Astrocyte (in vitro differentiated cells and primary cell): ENCODE measurements at regions not wholly inside any gene's neighbourhood (a gene's known extent, or its start where the extent isn't known, plus 50 kb on each side); places are given as distances from the start of the nearest gene placed in this dataset.

Experiments used
- DNase-seq: peaks from one replicate; pipeline ENCODE4 v3.0.0-alpha.2; 2010; ENCODE audit warnings: low read depth
- FAIRE-seq: peaks from 2 replicates; lab custom pipeline; 2011; peaks lifted over from hg19 to GRCh38; lab: Jason Lieb, UNC
- H2AFZ ChIP-seq: 2 replicates; pipeline ENCODE4 v1.6.0; 2012; ENCODE audit warnings: low read depth, low read length, inconsistent platforms
- H3K27ac ChIP-seq: 2 replicates; pipeline ENCODE4 v1.5.1; 2011; ENCODE audit warnings: low read depth, low read length, inconsistent platforms
- H3K27me3 ChIP-seq: 2 replicates; pipeline ENCODE4 v1.6.0; 2011; ENCODE audit warnings: low read length, inconsistent platforms; ENCODE audit not compliant: insufficient read depth
- H3K36me3 ChIP-seq: 2 replicates; pipeline ENCODE4 v1.5.1; 2011; ENCODE audit warnings: low read length, inconsistent platforms; ENCODE audit not compliant: insufficient read depth
- H3K4me1 ChIP-seq: 2 replicates; pipeline ENCODE4 v1.5.1; 2011; ENCODE audit warnings: low read length, inconsistent platforms; ENCODE audit not compliant: insufficient read depth
- H3K4me2 ChIP-seq: 2 replicates; pipeline ENCODE4 v1.6.0; 2012; ENCODE audit warnings: low read length, inconsistent platforms
- H3K4me3 ChIP-seq: 2 replicates; pipeline ENCODE4 v1.5.1; 2011; ENCODE audit warnings: low read depth, mild to moderate bottlenecking, low read length, inconsistent platforms; ENCODE audit not compliant: insufficient read depth
- H3K79me2 ChIP-seq: 2 replicates; pipeline ENCODE4 v1.6.0; 2012; ENCODE audit warnings: mild to moderate bottlenecking, low read length, inconsistent platforms; ENCODE audit not compliant: insufficient read depth
- H3K9ac ChIP-seq: 2 replicates; pipeline ENCODE4 v1.6.0; 2012; ENCODE audit warnings: mild to moderate bottlenecking, low read length, inconsistent platforms
- H3K9me3 ChIP-seq: 2 replicates; pipeline ENCODE4 v1.5.1; 2012; ENCODE audit warnings: low read depth, mild to moderate bottlenecking, low read length, inconsistent platforms; ENCODE audit not compliant: insufficient read depth
- H4K20me1 ChIP-seq: 2 replicates; pipeline ENCODE4 v1.6.0; 2012; ENCODE audit warnings: low read length, inconsistent platforms; ENCODE audit not compliant: insufficient read depth
- H3K27ac Mint-ChIP-seq: one replicate; pipeline ENCODE4 v1.8.0; 2021; ENCODE audit warnings: mild to moderate bottlenecking, mixed read lengths; ENCODE audit not compliant: unreplicated experiment
- H3K27me3 Mint-ChIP-seq: one replicate; pipeline ENCODE4 v1.8.0; 2021; ENCODE audit warnings: low read depth, mixed read lengths; ENCODE audit not compliant: unreplicated experiment
- H3K36me3 Mint-ChIP-seq: one replicate; pipeline ENCODE4 v1.8.0; 2021; ENCODE audit warnings: low read depth, mixed read lengths; ENCODE audit not compliant: unreplicated experiment
- H3K4me1 Mint-ChIP-seq: one replicate; pipeline ENCODE4 v1.8.0; 2021; ENCODE audit warnings: low read depth, mixed read lengths; ENCODE audit not compliant: unreplicated experiment
- H3K4me3 Mint-ChIP-seq: one replicate; pipeline ENCODE4 v1.8.0; 2021; ENCODE audit warnings: mild to moderate bottlenecking, moderate library complexity, mixed read lengths; ENCODE audit not compliant: unreplicated experiment
- H3K9me3 Mint-ChIP-seq: one replicate; pipeline ENCODE4 v1.8.0; 2021; ENCODE audit warnings: mild to moderate bottlenecking, mixed read lengths; ENCODE audit not compliant: unreplicated experiment
- CTCF ChIP-seq: IDR thresholded peaks from 2 replicates; pipeline ENCODE4 v1.5.1; 2011; ENCODE audit warnings: low read depth, mild to moderate bottlenecking, inconsistent platforms, low read length, moderate library complexity; ENCODE audit not compliant: insufficient read depth
- EZH2 ChIP-seq: IDR thresholded peaks from 2 replicates; pipeline ENCODE4 v1.6.1; 2012; ENCODE audit warnings: mild to moderate bottlenecking, low read length, inconsistent platforms; ENCODE audit not compliant: insufficient read depth

DNA sequence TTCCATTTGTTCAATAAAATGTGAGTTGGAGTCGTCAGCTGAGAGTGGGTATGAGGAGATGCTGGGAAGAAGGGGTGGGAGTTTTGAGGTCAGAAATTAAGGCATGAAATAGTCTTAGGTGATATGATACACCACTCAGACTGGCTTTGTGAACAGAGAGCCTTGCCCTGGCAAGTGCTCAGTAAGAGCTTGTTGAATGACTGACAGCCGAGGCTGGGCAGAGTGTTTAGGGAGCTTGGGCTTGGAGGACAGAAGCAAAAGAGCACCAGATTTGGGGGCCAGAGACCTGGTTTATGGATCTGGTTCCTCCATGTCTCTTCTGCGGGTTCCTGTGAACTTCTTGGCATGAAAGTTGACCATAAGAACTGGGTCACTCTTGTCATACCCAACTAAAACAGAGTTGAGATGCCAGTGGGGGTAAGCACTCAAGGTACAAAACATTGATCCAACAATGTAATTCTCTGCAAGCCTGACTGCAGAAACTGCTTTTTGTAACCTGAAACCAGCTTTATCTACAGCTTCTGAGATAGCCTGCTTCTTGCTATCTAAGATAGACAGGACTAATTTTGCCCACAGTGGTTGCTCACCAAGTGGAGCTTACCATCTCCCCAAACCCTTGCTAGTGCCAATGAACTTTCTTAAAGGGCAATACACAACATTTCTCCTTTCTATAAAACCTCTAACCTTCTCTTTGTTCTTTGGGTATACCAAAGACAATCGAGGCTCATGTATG lies 126.4 kb downstream of the TENT5C start:
- Histone ChIP-seq H3K27me3 (no peaks in the 10 kb centered on the region), H3K9ac (no peak overlapping the region), H3K4me2 (no peak overlapping the region), H4K20me1 (no peaks in the 10 kb centered on the region), H3K27ac (no peak overlapping the region), H3K36me3 (no peaks in the 10 kb centered on the region), H3K9me3 (no peaks in the 10 kb centered on the region), H3K4me1 (no peaks in the 10 kb centered on the region), H3K79me2 (no peaks in the 10 kb centered on the region), H3K4me3 (no peak overlapping the region), H2AFZ (no peak overlapping the region)
- Mint-ChIP-seq H3K36me3 (no peaks in the 10 kb centered on the region), H3K27ac (no peak overlapping the region), H3K4me1 (peaks cover 7% of the 10 kb centered on the region), H3K9me3 (peaks cover 1% of the 10 kb centered on the region), H3K4me3 (no peak overlapping the region), H3K27me3 (no peaks in the 10 kb centered on the region)
- DNase-seq (peak; percentile 49), FAIRE-seq (no peak)
- TF ChIP-seq CTCF, result no peak
- no peak for TF ChIP-seq EZH2

DNA sequence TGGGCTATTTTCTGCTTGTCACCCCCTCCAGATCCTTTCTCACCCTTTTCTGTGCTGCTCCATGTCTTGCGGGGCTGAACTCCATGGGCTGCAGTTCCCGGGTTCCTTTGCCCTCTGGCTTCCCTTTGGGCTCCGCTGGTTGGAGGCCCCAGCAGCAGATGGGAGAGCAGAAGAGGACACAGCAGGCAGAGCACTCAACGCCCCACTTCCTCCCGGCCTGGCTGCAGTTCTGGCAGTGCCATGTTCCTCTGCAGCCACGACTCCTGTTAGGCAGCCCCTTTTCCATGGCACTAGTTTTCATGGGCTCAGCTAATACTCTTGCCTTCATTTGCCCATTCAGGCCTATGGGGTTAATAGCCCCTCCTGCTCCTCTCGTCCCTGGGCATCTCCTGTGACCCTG lies 127.1 kb downstream of the TENT5C start:
- no peak overlapping the region for H3K4me2 ChIP-seq
- Mint-ChIP-seq H3K36me3 (no peaks in the 10 kb centered on the region), H3K27ac (no peak overlapping the region), H3K4me3 (no peak overlapping the region), H3K27me3 (no peaks in the 10 kb centered on the region), H3K9me3 (peaks cover under 1% of the 10 kb centered on the region), H3K4me1 (peaks cover 7% of the 10 kb centered on the region)
- no peak overlapping the region for H3K27ac ChIP-seq
- H3K9ac ChIP-seq, result no peak overlapping the region
- TF ChIP-seq CTCF (no peak), EZH2 (no peak)
- H3K79me2 ChIP-seq, result no peaks in the 10 kb centered on the region
- FAIRE-seq (no peak), DNase-seq (no peak)
- H4K20me1 ChIP-seq, result no peaks in the 10 kb centered on the region
- no peaks in the 10 kb centered on the region for H3K4me1 ChIP-seq
- H3K4me3 ChIP-seq, result no peak overlapping the region
- no peak overlapping the region for H2AFZ ChIP-seq
- H3K36me3 ChIP-seq, result no peaks in the 10 kb centered on the region
- H3K9me3 ChIP-seq, result no peaks in the 10 kb centered on the region
- H3K27me3 ChIP-seq, result no peaks in the 10 kb centered on the region

GRCh38 chr1:117734403-117734802 lies 128.6 kb downstream of the TENT5C start:
- no peaks in the 10 kb centered on the region for H3K4me1 ChIP-seq
- Mint-ChIP-seq H3K27ac (no peak overlapping the region), H3K27me3 (no peaks in the 10 kb centered on the region), H3K36me3 (no peaks in the 10 kb centered on the region), H3K4me3 (no peak overlapping the region), H3K9me3 (no peaks in the 10 kb centered on the region), H3K4me1 (peaks cover 7% of the 10 kb centered on the region)
- no peaks in the 10 kb centered on the region for H3K9me3 ChIP-seq
- no peaks in the 10 kb centered on the region for H3K79me2 ChIP-seq
- H4K20me1 ChIP-seq, result no peaks in the 10 kb centered on the region
- H2AFZ ChIP-seq, result peak overlapping the region; percentile 27
- H3K36me3 ChIP-seq, result no peaks in the 10 kb centered on the region
- H3K27me3 ChIP-seq, result no peaks in the 10 kb centered on the region
- TF ChIP-seq CTCF (no peak), EZH2 (no peak)
- DNase-seq, result no peak
- H3K4me3 ChIP-seq, result no peak overlapping the region
- no peak for FAIRE-seq
- no peak overlapping the region for H3K27ac ChIP-seq
- peak overlapping the region; percentile 82 for H3K4me2 ChIP-seq
- H3K9ac ChIP-seq, result no peak overlapping the region
